CD4-positive, alpha-beta T cell treated with Interleukin-4 for 4 hours (primary cell): ENCODE measurements at regions not wholly inside any gene's neighbourhood (a gene's known extent, or its start where the extent isn't known, plus 50 kb on each side); places are given as distances from the start of the nearest gene placed in this dataset.

Experiments
- DNase-seq: peaks from one replicate; pipeline ENCODE4 v3.0.0-alpha.2; 2020

- no peak for DNase-seq
These were observed 363.5 kb downstream of the CBLN2 start for GRCh38 chr18:72180689-72181088.

DNA sequence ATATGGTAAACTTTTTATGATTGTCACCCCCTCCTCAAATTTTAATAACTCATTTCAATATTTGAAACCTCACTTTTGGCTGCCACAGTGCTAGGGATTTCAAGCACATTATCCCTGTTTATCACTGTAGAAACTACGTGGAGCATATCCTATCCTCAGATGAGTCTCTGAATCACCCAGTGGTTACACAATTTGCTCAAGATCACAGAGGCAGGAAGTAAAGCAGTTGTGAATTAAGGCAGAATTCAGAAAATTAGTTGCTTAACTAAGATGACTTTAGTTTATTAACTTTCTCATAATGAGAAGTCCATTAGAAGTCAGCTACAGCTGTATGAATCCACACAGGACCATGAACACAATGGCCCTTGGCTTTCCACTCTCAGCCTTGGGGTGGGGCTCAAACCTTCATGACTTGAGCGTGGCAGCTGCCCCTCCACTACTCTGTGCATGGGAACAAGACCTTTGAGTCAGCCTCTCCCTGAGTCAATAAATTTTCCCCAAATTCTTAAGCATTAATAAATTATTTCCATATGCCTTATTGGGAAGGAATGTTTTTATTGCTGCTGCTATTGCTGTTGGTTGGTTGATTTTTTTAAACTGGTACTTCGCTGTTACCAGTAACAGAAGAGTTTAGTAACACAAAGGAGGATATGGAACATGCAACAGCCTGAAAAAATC, 369.0 kb downstream of the CBLN2 start:
- no peak for DNase-seq

- no peak for DNase-seq
These were observed 372.5 kb downstream of the CBLN2 start for GRCh38 chr18:72171596-72171995.

DNA sequence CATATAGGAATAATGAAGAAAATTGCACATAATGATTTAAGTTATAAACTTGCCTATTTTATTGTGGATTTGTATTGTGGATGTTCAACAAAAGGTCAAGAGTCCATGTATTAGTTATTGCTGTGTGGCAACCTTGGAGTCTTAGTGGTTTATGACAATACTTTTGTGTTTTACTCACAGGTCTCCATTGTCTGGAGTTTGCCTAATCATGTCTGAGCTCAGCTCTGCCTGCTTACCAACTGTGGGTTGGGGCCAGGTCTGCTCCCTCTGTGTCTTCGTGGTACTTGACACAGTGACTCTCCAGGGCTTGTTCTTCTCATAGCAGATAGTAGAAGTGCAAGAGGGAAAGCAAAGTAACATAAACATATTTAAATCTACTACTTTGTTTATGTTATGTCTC, 382.5 kb downstream of the CBLN2 start:
- DNase-seq, result no peak

- DNase-seq, result no peak
These were observed 383.4 kb downstream of the CBLN2 start for GRCh38 chr18:72160510-72161445.

DNA sequence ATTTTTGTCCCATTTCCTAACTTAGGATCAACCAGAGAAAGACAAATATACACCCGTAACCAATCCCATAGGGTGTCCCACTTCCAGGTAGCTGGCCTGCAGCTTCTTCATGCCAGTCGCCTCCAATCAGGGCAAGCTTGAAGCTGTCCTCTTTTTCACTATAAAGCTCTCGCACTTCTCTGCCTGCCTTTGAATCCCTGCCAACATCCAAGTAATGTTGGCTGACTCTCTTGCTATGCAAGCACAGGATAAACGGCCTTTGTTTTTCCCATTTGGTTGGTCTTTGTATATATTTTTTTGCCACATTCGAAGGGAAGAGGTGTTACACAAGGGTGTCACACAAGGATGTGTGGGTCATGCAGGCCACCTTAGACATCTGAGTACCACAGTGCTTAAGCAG, 388.8 kb downstream of the CBLN2 start:
- DNase-seq, result no peak

GRCh38 chr18:72154926-72155325, 389.2 kb downstream of the CBLN2 start:
- no peak for DNase-seq

- DNase-seq, result no peak
These were observed 391.2 kb downstream of the CBLN2 start for GRCh38 chr18:72152935-72153334.

GRCh38 chr18:72147830-72148229, 396.3 kb downstream of the CBLN2 start:
- DNase-seq, result no peak

DNA sequence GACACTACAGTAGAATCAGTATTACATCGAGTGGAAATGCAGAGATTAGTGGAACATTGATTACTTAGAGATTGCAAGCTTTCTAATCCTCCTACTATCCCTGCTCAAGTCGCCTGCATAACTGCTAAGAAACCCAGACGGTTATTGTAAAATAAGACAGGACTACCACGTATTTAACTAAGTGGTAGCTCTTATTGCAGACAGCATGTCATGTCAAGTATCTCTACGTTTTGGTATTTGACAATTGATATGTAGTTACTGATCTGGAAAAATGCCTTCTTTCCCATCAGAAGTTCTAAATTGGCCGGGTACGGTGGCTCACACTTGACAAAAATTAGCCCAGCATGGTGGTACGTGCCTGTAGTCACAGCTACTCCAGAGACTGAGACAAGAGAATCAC, 404.1 kb downstream of the CBLN2 start:
- no peak for DNase-seq

- DNase-seq, result no peak
These were observed 415.5 kb downstream of the CBLN2 start for GRCh38 chr18:72128649-72129048.

- no peak for DNase-seq
These were observed 422.0 kb downstream of the CBLN2 start for GRCh38 chr18:72122103-72122502.

GRCh38 chr18:72119082-72119481, 425.1 kb downstream of the CBLN2 start:
- no peak for DNase-seq

GRCh38 chr18:72114801-72115594, 429.1 kb downstream of the CBLN2 start:
- no peak for DNase-seq

- DNase-seq, result no peak
These were observed 436.3 kb downstream of the CBLN2 start for GRCh38 chr18:72107647-72108383.

DNA sequence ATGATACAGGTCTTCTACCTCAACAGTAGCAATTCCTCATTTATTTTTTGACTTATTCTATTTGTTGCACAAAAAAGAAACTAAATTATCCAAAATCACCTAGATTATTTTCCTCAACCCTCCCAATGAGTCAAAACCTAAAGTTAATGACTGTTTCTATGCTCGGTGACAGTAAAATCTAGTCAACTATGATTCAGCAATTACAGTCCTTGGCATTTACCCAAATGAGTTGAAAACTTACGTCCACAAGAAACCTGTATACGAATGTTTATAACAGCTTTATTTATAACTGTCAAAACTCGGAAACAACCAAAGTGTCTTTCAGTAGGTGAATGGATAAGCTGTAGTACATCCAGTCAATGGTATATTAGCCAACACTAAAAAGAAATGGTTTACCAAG, 439.3 kb downstream of the CBLN2 start:
- no peak for DNase-seq

DNA sequence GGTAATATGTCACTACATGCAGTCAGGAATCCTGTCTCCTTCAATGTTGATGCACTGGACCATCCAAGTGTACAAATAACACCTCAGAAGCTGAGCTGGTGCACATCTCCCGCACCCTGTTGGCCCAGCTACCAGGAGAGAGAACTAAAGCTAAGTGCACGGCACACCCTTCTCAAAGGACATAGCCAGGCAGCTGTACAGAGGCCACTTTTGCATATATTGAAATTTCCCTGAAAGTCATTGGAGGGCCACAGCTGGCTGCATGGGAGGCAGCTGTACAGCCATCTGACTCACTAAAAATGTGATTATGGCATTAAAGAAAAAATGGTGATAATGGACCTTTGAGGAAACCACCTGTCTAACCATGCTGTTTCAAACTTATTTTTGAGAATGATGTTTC, 441.7 kb downstream of the CBLN2 start:
- no peak for DNase-seq

GRCh38 chr18:72100465-72101004, 443.6 kb downstream of the CBLN2 start:
- DNase-seq, result no peak

- no peak for DNase-seq
These were observed 452.8 kb downstream of the CBLN2 start for GRCh38 chr18:72091369-72091768.

- DNase-seq, result no peak
These were observed 454.7 kb downstream of the CBLN2 start for GRCh38 chr18:72089432-72089831.

- DNase-seq, result no peak
These were observed 457.7 kb downstream of the CBLN2 start for GRCh38 chr18:72086421-72086820.

- DNase-seq, result no peak
These were observed 469.1 kb downstream of the CBLN2 start for GRCh38 chr18:72075040-72075439.
